HG03097 (cell line): ENCODE measurements at regions not wholly inside any gene's neighbourhood (a gene's known extent, or its start where the extent isn't known, plus 50 kb on each side); places are given as distances from the start of the nearest gene placed in this dataset.

Experiments used
- ATAC-seq: cut with Tn5 transposase; IDR thresholded peaks from one replicate; pipeline ENCODE4 v1.9.1; 2021; ENCODE audit not compliant: unreplicated experiment, low FRiP score

- no peak for ATAC-seq
These were observed 227.6 kb upstream of the PPP1R2C start for GRCh38 chrX:43005561-43005960.

GRCh38 chrX:43008356-43008755 is 230.4 kb upstream of the PPP1R2C start:
- no peak for ATAC-seq

GRCh38 chrX:43016021-43016420 is 238.1 kb upstream of the PPP1R2C start:
- ATAC-seq, result no peak

GRCh38 chrX:43018031-43018430 is 240.1 kb upstream of the PPP1R2C start:
- no peak for ATAC-seq

- ATAC-seq, result no peak
These were observed 241.1 kb upstream of the PPP1R2C start for GRCh38 chrX:43019021-43019420.

GRCh38 chrX:43025806-43026315 is 247.9 kb upstream of the PPP1R2C start:
- ATAC-seq, result no peak

GRCh38 chrX:43064096-43064495 is 286.1 kb upstream of the PPP1R2C start:
- ATAC-seq, result no peak

GRCh38 chrX:43065978-43066377 is 288.0 kb upstream of the PPP1R2C start:
- ATAC-seq, result no peak

GRCh38 chrX:43068639-43069038 is 290.7 kb upstream of the PPP1R2C start:
- no peak for ATAC-seq

- ATAC-seq, result no peak
These were observed 305.1 kb upstream of the PPP1R2C start for GRCh38 chrX:43083016-43083415.

- ATAC-seq, result no peak
These were observed 309.9 kb upstream of the PPP1R2C start for GRCh38 chrX:43087830-43088229.

- no peak for ATAC-seq
These were observed 318.9 kb upstream of the PPP1R2C start for GRCh38 chrX:43096830-43097229.

GRCh38 chrX:43106009-43106408 is 328.0 kb upstream of the PPP1R2C start:
- ATAC-seq, result no peak

GRCh38 chrX:43108828-43109227 is 330.9 kb upstream of the PPP1R2C start:
- no peak for ATAC-seq

- no peak for ATAC-seq
These were observed 343.7 kb upstream of the PPP1R2C start for GRCh38 chrX:43121637-43122036.

GRCh38 chrX:43139645-43140044 is 361.7 kb upstream of the PPP1R2C start:
- no peak for ATAC-seq

GRCh38 chrX:43140582-43140981 is 362.6 kb upstream of the PPP1R2C start:
- no peak for ATAC-seq

- no peak for ATAC-seq
These were observed 363.9 kb upstream of the PPP1R2C start for GRCh38 chrX:43141885-43142284.

- no peak for ATAC-seq
These were observed 370.3 kb upstream of the PPP1R2C start for GRCh38 chrX:43148305-43148704.

- no peak for ATAC-seq
These were observed 387.5 kb upstream of the PPP1R2C start for GRCh38 chrX:43165343-43165920.

GRCh38 chrX:43166874-43167273 is 388.9 kb upstream of the PPP1R2C start:
- ATAC-seq, result no peak

GRCh38 chrX:43175434-43175833 is 397.5 kb upstream of the PPP1R2C start:
- ATAC-seq, result no peak

- no peak for ATAC-seq
These were observed 398.7 kb upstream of the PPP1R2C start for GRCh38 chrX:43176686-43177085.
